Glutamatergic neuron (in vitro differentiated cells): ENCODE measurements at regions not wholly inside any gene's neighbourhood (a gene's known extent, or its start where the extent isn't known, plus 50 kb on each side); places are given as distances from the start of the nearest gene placed in this dataset.

Experiments used
- DNase-seq: peaks from one replicate; pipeline ENCODE4 v3.0.0; 2022
- H3K27ac Mint-ChIP-seq: one replicate; pipeline ENCODE4 v1.8.0; 2020; ENCODE audit warnings: mild to moderate bottlenecking, mixed read lengths, inconsistent platforms; ENCODE audit not compliant: unreplicated experiment
- H3K27me3 Mint-ChIP-seq: one replicate; pipeline ENCODE4 v1.8.0; 2020; ENCODE audit warnings: mild to moderate bottlenecking, moderate library complexity, mixed read lengths, inconsistent platforms; ENCODE audit not compliant: unreplicated experiment
- H3K36me3 Mint-ChIP-seq: one replicate; pipeline ENCODE4 v1.8.0; 2020; ENCODE audit warnings: mild to moderate bottlenecking, mixed read lengths, inconsistent platforms; ENCODE audit not compliant: unreplicated experiment
- H3K4me1 Mint-ChIP-seq: one replicate; pipeline ENCODE4 v1.8.0; 2020; ENCODE audit warnings: mild to moderate bottlenecking, low read depth, mixed read lengths, inconsistent platforms; ENCODE audit not compliant: unreplicated experiment
- H3K4me3 Mint-ChIP-seq: one replicate; pipeline ENCODE4 v1.8.0; 2020; ENCODE audit warnings: mild to moderate bottlenecking, mixed read lengths, inconsistent platforms; ENCODE audit not compliant: unreplicated experiment
- H3K9me3 Mint-ChIP-seq: one replicate; pipeline ENCODE4 v1.8.0; 2020; ENCODE audit warnings: mild to moderate bottlenecking, moderate library complexity, mixed read lengths, inconsistent platforms; ENCODE audit not compliant: unreplicated experiment
- TF ChIP-seq, protein P1 (sequence below): fragments of 200-600 bp; sonication (generic); IDR thresholded peaks from one replicate; pipeline ENCODE4 v1.5.0; 2021; ENCODE audit not compliant: partially characterized antibody, unreplicated experiment

DNA sequence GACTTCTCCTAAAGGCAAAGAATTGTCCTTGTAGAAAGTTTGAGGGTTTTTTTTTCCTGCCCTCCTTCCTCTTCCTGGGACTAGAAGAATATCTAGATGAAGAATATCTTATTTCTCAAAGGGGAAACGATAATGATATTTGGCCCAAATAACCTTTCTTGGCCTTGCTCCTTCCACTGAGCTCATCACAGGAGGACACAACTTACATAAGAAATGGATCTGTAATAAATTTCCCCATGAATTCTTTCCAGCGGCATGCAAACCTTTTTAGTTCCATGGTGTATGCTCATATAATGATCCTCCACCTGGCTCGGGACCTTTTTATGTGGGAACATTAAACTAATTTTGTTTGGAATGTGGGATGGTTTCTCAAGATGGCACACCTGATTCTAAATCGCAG, 304.4 kb downstream of the DMRT2 start:
- TF ChIP-seq, protein P1, sequence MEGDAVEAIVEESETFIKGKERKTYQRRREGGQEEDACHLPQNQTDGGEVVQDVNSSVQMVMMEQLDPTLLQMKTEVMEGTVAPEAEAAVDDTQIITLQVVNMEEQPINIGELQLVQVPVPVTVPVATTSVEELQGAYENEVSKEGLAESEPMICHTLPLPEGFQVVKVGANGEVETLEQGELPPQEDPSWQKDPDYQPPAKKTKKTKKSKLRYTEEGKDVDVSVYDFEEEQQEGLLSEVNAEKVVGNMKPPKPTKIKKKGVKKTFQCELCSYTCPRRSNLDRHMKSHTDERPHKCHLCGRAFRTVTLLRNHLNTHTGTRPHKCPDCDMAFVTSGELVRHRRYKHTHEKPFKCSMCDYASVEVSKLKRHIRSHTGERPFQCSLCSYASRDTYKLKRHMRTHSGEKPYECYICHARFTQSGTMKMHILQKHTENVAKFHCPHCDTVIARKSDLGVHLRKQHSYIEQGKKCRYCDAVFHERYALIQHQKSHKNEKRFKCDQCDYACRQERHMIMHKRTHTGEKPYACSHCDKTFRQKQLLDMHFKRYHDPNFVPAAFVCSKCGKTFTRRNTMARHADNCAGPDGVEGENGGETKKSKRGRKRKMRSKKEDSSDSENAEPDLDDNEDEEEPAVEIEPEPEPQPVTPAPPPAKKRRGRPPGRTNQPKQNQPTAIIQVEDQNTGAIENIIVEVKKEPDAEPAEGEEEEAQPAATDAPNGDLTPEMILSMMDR = no peak
- Mint-ChIP-seq H3K36me3 (no peaks in the 10 kb centered on the region), H3K27me3 (no peaks in the 10 kb centered on the region), H3K27ac (no peak overlapping the region), H3K4me3 (no peak overlapping the region), H3K9me3 (peaks cover 3% of the 10 kb centered on the region), H3K4me1 (no peaks in the 10 kb centered on the region)
- DNase-seq = no peak

DNA sequence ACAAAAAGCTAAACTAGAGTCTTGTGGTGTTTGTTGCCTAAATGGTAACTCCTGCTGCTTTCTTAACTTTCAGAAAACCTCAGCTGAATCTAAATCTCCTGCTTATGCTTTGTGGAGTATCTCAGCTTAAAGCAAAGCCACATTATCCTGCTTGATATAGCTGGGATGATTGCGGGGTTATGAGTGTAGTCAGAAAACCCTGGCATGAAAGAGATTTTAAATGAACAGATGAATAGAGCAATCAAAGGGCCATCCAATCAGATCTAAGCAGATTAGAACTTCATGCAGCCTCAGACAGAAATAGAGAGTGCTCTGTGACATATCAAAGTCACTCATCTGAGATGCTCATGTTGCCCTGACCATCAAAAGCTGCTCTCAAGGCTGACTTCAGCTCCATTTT, 305.5 kb downstream of the DMRT2 start:
- Mint-ChIP-seq H3K36me3 (no peaks in the 10 kb centered on the region), H3K27me3 (no peaks in the 10 kb centered on the region), H3K27ac (no peak overlapping the region), H3K9me3 (peaks cover 3% of the 10 kb centered on the region), H3K4me3 (no peak overlapping the region), H3K4me1 (no peaks in the 10 kb centered on the region)
- no peak for DNase-seq
- TF ChIP-seq, protein P1 = no peak

DNA sequence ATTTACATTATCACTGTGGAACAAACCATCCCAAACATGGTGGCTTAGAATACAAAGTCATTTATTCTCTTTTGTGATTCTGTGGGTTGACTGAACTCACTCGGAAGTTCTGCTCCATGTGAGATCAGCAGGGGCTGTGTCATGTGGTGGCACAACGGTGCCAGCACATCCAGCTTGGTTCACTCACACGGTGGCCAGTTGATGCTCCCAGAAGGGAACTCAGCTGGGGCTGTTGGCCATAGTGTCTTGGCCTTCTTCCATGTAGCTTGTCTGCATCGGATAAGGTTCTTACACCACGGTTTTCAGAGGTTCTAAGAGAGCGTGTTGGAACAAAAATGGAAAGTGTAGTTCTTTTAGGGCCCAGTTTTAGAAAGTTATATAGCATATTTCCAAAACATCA, 312.7 kb downstream of the DMRT2 start:
- Mint-ChIP-seq H3K27me3 (no peaks in the 10 kb centered on the region), H3K4me1 (peaks cover 4% of the 10 kb centered on the region), H3K27ac (no peak overlapping the region), H3K4me3 (no peak overlapping the region), H3K36me3 (no peaks in the 10 kb centered on the region), H3K9me3 (no peaks in the 10 kb centered on the region)
- DNase-seq = no peak
- TF ChIP-seq, protein P1 = no peak

DNA sequence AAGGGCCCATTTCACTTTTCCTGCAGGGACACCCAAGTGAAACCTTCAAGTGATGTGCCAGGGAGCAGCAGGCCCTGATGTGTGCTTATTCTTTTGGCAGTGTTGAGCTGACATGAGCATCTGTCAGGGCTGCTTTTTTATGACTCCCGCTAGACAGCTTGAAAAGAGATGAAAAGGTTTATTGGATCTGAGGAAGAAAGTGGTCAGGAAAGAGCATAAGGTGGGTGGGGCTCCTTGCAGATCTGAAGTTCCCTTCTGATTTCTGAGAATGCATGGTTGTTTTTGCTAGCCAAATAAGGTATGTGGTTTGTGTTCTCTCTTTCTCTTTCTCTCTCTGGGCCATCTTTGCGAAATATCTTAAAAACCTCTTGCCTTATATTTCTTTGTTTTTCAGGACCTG, 316.1 kb downstream of the DMRT2 start:
- Mint-ChIP-seq H3K4me3 (no peak overlapping the region), H3K27me3 (no peaks in the 10 kb centered on the region), H3K4me1 (peaks cover 4% of the 10 kb centered on the region), H3K36me3 (no peaks in the 10 kb centered on the region), H3K27ac (no peak overlapping the region), H3K9me3 (no peaks in the 10 kb centered on the region)
- TF ChIP-seq, protein P1 = no peak
- DNase-seq = no peak

DNA sequence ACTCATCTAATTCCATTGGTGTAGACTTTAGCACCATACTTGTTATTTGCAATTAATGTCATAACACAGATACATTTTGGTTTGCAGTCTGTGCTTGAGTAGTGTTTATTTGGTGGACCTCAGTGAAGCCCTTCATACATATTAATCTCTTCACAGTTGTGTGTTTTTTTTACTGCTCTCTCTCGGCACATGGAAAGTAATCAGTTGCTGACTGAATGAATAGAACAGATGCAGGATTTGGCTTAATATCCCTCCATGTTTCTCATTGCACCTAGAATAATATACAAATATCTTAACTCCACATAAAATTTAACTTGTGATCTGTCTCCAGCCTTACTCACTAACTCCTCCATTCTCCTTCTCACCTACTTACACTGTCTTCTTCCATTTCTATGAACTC, 319.1 kb downstream of the DMRT2 start:
- DNase-seq = no peak
- TF ChIP-seq, protein P1 = no peak
- Mint-ChIP-seq H3K4me1 (peaks cover 4% of the 10 kb centered on the region), H3K9me3 (no peaks in the 10 kb centered on the region), H3K27ac (no peak overlapping the region), H3K27me3 (no peaks in the 10 kb centered on the region), H3K4me3 (no peak overlapping the region), H3K36me3 (no peaks in the 10 kb centered on the region)
